Common myeloid progenitor, CD34-positive (primary cell): ENCODE measurements at regions not wholly inside any gene's neighbourhood (a gene's known extent, or its start where the extent isn't known, plus 50 kb on each side); places are given as distances from the start of the nearest gene placed in this dataset.

Experiments used
- CTCF ChIA-PET: fragments of 350-600 bp; sonication (Branson Sonifier 250); formaldehyde crosslinking; loops from one replicate; lab custom pipeline; 2021; ENCODE audit warnings: antibody characterized with exemption; lab: Charles Lee
- POLR2A ChIA-PET: fragments of 350-600 bp; sonication (Branson Sonifier 250); formaldehyde crosslinking; loops from one replicate; lab custom pipeline; 2021; ENCODE audit warnings: antibody characterized with exemption; lab: Charles Lee
- DNase-seq, 3 donors: peaks; one replicate each; pipeline versions ENCODE4 v3.0.0 to v3.0.0-alpha.2; 2013
- H3K27ac ChIP-seq, 2 experiments: 1 replicate in 1 of 2; 2 replicates in 1 of 2; pipeline ENCODE4 v1.7.0; 2013; ENCODE audit warnings: inconsistent platforms in 2 of 2, low read length in 2 of 2, mild to moderate bottlenecking in 2 of 2, low read depth in 1 of 2, moderate library complexity in 1 of 2; ENCODE audit not compliant: severe bottlenecking in 2 of 2, insufficient read depth in 1 of 2, poor library complexity in 1 of 2
- H3K27me3 ChIP-seq, 5 experiments: replicated peaks in 2 of 5; 1 replicate in 3 of 5; 2 replicates in 2 of 5; pipeline versions ENCODE4 v1.6.1 to v1.7.0; 2013; ENCODE audit warnings: low read length in 4 of 5, mild to moderate bottlenecking in 2 of 5, moderate library complexity in 2 of 5, inconsistent platforms in 1 of 5; ENCODE audit not compliant: insufficient read depth in 5 of 5, control insufficient read depth in 4 of 5
- H3K36me3 ChIP-seq, 4 experiments: 1 replicate in 2 of 4; 2 replicates in 2 of 4; pipeline versions ENCODE4 v1.6.1 to v1.7.0; 2013; ENCODE audit warnings: low read length in 3 of 4, control low read depth in 1 of 4, mild to moderate bottlenecking in 1 of 4; ENCODE audit not compliant: control insufficient read depth in 4 of 4, insufficient read depth in 4 of 4
- H3K4me1 ChIP-seq, 4 experiments: 1 replicate in 3 of 4; 2 replicates in 1 of 4; pipeline versions ENCODE4 v1.6.1 to v1.7.1; 2013; ENCODE audit warnings: low read length in 3 of 4, mild to moderate bottlenecking in 3 of 4, control low read depth in 1 of 4, inconsistent platforms in 1 of 4, moderate library complexity in 1 of 4; ENCODE audit not compliant: control insufficient read depth in 4 of 4, insufficient read depth in 4 of 4; ENCODE audit errors: control extremely low read depth in 1 of 4
- H3K4me3 ChIP-seq, 7 experiments: 1 replicate in 4 of 7; 2 replicates in 3 of 7; pipeline versions ENCODE4 v1.5.1 to v1.7.0; 2013; ENCODE audit warnings: mild to moderate bottlenecking in 7 of 7, low read length in 6 of 7, moderate library complexity in 6 of 7, inconsistent platforms in 2 of 7, low read depth in 2 of 7, control low read depth in 1 of 7; ENCODE audit not compliant: insufficient read depth in 4 of 7, control insufficient read depth in 1 of 7; ENCODE audit errors: extremely low read depth in 1 of 7
- H3K9me3 ChIP-seq, 5 experiments: 1 replicate in 4 of 5; 2 replicates in 1 of 5; pipeline versions ENCODE4 v1.6.1 to v1.7.1; 2013; ENCODE audit warnings: low read length in 4 of 5, mild to moderate bottlenecking in 2 of 5, inconsistent platforms in 1 of 5, low read depth in 1 of 5, moderate library complexity in 1 of 5; ENCODE audit not compliant: control insufficient read depth in 4 of 5, insufficient read depth in 2 of 5; ENCODE audit errors: control extremely low read depth in 1 of 5
- WGBS: methylation state at CpG from one replicate; pipeline ENCODE4 v1.1.5; 2013; ENCODE audit not compliant: insufficient coverage; 5-methylcytosine and 5-hydroxymethylcytosine counted together

DNA sequence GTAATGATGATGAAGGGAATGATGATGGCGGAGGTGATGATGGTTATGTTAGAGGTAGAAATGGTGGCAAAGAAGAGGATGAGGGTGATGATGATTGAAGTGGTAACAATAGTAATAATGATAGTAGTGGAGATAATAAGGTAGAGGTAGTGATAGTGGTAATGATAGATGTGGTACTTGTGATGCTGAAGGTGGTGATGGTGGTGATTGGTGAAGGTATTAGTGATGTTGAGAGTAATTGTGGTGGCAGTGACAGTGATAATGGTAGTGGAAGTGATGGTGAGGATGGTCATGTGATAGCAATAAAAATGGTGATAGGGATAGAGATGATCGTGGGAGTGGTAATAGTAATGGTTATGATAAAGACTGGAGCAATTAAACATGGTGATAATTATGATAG lies 108.8 kb downstream of the EFNB1 start:
- peaks cover 0 to 17% (median 6%) of the 10 kb centered on the region in 4 experiments for H3K4me1 ChIP-seq
- CTCF ChIA-PET = interaction anchor here (0.6 kb wide), 1 partner anchor 28 kb away, joined by 3 read pairs; no protein-coding TSS in a partner anchor
- whole genome bisulfite sequencing = 82% methylated on average over 2 of the region's 2 CpGs
- DNase-seq = no peak
- H3K9me3 ChIP-seq = no peaks in the 10 kb centered on the region
- H3K4me3 ChIP-seq = no peak overlapping the region
- peaks cover 0 to 5% (median 0%) of the 10 kb centered on the region in 5 experiments for H3K27me3 ChIP-seq
- no peak overlapping the region for H3K27ac ChIP-seq
- POLR2A ChIA-PET = no interaction called here
- no peaks in the 10 kb centered on the region for H3K36me3 ChIP-seq

DNA sequence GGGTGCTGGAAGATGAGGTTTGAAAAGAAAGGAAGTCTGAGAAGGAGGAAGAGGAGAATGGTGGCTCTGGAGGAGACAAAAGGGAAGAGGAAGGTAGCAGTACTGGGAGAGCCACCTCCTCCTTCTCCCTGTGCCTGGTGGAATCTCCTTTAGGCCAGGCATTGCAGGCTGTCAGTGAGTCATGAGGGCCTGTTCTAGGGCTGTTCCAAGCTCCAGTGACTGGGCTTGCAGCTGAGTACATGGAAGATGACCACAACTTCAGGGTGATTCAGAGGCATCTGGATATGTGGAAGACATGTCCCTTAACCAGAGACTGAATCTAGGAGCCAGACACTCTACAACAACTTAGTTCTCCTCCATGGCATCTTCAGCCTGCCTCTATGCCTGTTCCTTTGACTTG lies 107.8 kb downstream of the EFNB1 start:
- H3K27ac ChIP-seq = no peak overlapping the region
- peaks cover 0 to 3% (median 0%) of the 10 kb centered on the region in 5 experiments for H3K27me3 ChIP-seq
- CTCF ChIA-PET = interaction anchor here (1.1 kb wide), 1 partner anchor 15 kb away, joined by 4 read pairs; no protein-coding TSS in a partner anchor
- H3K36me3 ChIP-seq = no peaks in the 10 kb centered on the region
- POLR2A ChIA-PET = no interaction called here
- no peaks in the 10 kb centered on the region for H3K9me3 ChIP-seq
- H3K4me3 ChIP-seq = no peak overlapping the region
- DNase-seq = no peak
- peaks cover 0 to 17% (median 6%) of the 10 kb centered on the region in 4 experiments for H3K4me1 ChIP-seq

DNA sequence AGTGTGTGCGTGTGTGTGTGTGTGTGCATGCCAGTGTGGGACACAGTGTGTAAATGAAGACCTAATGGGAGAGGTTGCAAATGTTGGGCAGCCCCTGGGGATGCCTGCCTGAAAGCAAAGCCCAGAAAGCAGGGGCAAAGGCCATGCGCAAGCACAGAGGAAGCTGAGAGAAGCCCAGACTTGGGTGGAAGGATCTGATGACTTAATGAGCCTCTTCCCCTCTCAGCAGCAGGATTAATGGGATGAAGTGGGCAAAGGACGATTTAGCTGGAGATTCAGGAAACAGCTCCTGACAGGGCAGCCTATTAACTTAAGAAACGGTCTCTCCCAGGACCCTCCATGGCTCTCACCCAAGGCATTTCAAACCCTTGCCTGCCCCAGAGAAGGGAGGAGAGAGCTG lies 107.3 kb downstream of the EFNB1 start:
- ChIA-PET POLR2A (no interaction called here), CTCF (interaction anchor here (1.1 kb wide), 2 partner anchors 12 to 14 kb away, joined by 3 to 4 read pairs; no protein-coding TSS in a partner anchor)

DNA sequence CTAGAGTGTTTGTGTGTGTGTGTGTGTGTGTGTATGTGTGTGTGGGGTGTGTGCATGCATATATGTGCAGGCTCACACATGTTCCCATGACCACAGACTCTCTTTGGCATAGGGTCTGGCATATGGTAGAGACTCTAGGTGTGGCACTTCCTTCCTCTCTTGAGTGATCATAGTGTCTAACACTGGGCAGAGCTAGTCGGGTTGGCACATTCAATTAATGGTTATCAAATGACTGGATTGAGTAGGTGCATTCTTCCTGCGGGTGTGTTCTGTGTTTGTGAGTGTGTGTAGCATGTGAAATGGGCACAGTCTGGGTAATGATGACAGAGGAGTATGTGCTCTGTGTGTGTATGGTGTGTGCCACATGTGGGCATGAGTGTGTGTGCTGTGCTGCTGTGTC lies 106.5 kb downstream of the EFNB1 start:
- peaks cover 0 to 3% (median 0%) of the 10 kb centered on the region in 5 experiments for H3K27me3 ChIP-seq
- WGBS = no CpG with 5 or more reads among the region's 2 CpGs
- POLR2A ChIA-PET = no interaction called here

More for the DNA sequence above, 107.3 kb downstream of the EFNB1 start:
- Histone ChIP-seq H3K27me3 (peaks cover 0 to 3% (median 0%) of the 10 kb centered on the region in 5 experiments), H3K27ac (no peak overlapping the region), H3K4me1 (peaks cover 0 to 22% (median 6%) of the 10 kb centered on the region in 4 experiments), H3K4me3 (no peak overlapping the region), H3K9me3 (no peaks in the 10 kb centered on the region), H3K36me3 (no peaks in the 10 kb centered on the region)
- no peak for DNase-seq
- 80% methylated on average over 2 of the region's 4 CpGs for WGBS

DNA sequence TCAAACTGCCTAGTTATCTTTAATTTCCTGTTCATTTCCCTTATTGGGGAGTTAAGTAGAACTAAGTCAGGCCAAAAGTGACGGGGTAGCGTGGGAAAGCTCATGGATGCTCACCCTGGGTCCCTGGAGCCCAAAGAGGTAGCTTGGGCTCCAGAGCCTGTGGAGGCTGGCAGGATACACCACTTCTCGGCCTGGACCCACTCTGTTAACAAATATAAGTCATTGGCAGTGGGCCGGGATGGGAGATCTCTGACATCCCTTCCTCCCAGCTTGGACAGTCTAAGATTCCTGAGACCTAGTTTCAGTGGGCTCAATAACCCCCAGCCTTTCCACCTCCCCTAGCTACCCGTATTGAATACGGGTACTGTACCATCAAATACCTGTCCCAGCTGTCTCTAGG lies 106.1 kb downstream of the EFNB1 start:
- Histone ChIP-seq H3K36me3 (no peaks in the 10 kb centered on the region), H3K4me3 (no peak overlapping the region), H3K27me3 (peaks cover 0 to 3% (median 0%) of the 10 kb centered on the region in 5 experiments), H3K27ac (no peak overlapping the region), H3K4me1 (peaks cover 0 to 28% (median 7%) of the 10 kb centered on the region in 4 experiments), H3K9me3 (no peaks in the 10 kb centered on the region)
- ChIA-PET POLR2A (no interaction called here), CTCF (interaction anchor here (1.1 kb wide), 1 partner anchor 10 kb away, joined by 3 read pairs; no protein-coding TSS in a partner anchor)
- no peak for DNase-seq
- WGBS = 83% methylated on average over 4 of the region's 6 CpGs

More for the DNA sequence above, 106.5 kb downstream of the EFNB1 start:
- Histone ChIP-seq H3K36me3 (no peaks in the 10 kb centered on the region), H3K4me3 (no peak overlapping the region), H3K27ac (no peak overlapping the region), H3K9me3 (no peaks in the 10 kb centered on the region), H3K4me1 (peaks cover 0 to 25% (median 7%) of the 10 kb centered on the region in 4 experiments)
- DNase-seq = peak in 2 of 3 donors; percentile 27 to 39
- CTCF ChIA-PET = interaction anchor here (1.1 kb wide), 1 partner anchor 11 kb away, joined by 3 read pairs; no protein-coding TSS in a partner anchor

DNA sequence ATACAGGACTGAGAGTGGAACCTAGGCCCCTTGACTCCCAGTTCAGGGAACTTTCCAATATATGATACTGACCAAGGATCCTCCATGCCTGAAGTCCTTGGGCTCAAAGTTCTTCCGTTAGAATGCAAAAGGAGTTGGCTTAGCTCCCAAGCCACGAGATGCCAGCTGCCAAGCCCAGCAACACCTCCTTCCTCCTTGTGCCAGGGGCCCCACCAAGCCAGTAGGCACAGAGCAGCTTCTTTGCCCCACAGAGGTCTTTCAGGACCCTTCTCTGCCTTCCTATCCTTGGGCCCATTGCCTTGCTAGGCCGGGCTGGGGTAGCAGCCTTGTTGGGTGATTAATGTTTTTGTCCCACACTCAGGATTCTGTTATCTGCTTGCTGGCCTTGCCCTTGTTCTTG lies 105.6 kb downstream of the EFNB1 start:
- Histone ChIP-seq H3K9me3 (no peaks in the 10 kb centered on the region), H3K36me3 (no peaks in the 10 kb centered on the region), H3K27me3 (peaks cover 0 to 3% (median 0%) of the 10 kb centered on the region in 5 experiments), H3K4me3 (no peak overlapping the region), H3K4me1 (peaks cover 0 to 33% (median 9%) of the 10 kb centered on the region in 4 experiments), H3K27ac (no peak overlapping the region)
- no peak for DNase-seq
- WGBS = 49% methylated on average over 2 of the region's 3 CpGs
- POLR2A ChIA-PET = no interaction called here
- CTCF ChIA-PET = no interaction called here

DNA sequence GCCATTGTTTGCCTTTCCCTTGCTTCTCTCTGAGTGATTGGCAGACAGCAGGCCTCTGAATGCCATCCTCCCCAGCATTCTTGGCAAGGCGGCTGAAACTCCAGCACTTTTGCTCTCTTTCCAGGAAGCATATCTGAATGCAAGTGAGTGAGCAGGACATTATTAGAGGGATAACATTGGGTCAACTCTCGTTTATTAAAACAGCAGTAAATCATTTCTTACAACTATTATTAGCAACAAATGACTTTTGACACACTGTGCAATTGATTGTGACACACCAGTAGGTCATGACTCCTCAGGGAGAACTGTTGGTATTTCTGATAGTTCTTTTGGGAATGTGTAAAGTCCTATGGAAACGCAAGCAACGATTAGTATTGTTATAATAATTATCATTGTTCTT lies 103.8 kb downstream of the EFNB1 start:
- Histone ChIP-seq H3K27ac (no peak overlapping the region), H3K36me3 (no peaks in the 10 kb centered on the region), H3K27me3 (no peaks in the 10 kb centered on the region), H3K9me3 (no peaks in the 10 kb centered on the region), H3K4me1 (peaks cover 0 to 37% (median 7%) of the 10 kb centered on the region in 4 experiments), H3K4me3 (no peak overlapping the region)
- CTCF ChIA-PET = interaction anchor here (1.1 kb wide), 1 partner anchor 54 kb away, joined by 3 read pairs; no protein-coding TSS in a partner anchor
- WGBS = 82% methylated on average over 2 of the region's 4 CpGs
- DNase-seq = no peak
- POLR2A ChIA-PET = no interaction called here
